ENCODE measurements at regions not wholly inside any gene's neighbourhood (a gene's known extent, or its start where the extent isn't known, plus 50 kb on each side); places are given as distances from the start of the nearest gene placed in this dataset.

- no peak for TF ChIP-seq CTCF (IDR thresholded peaks at IDR 0.05; ENCODE audit: low read depth, low read length)
- no peak overlapping the region for H3K4me3 ChIP-seq (replicated peaks in 1 of 2; ENCODE audit: low read depth in 2 of 2, low read length in 2 of 2)
- DNase-seq (ENCODE audit: low read depth in 2 of 2): no peak
These were observed 250.8 kb upstream of the MBL2 start for GRCh38 chr10:53023411-53023810.

DNA sequence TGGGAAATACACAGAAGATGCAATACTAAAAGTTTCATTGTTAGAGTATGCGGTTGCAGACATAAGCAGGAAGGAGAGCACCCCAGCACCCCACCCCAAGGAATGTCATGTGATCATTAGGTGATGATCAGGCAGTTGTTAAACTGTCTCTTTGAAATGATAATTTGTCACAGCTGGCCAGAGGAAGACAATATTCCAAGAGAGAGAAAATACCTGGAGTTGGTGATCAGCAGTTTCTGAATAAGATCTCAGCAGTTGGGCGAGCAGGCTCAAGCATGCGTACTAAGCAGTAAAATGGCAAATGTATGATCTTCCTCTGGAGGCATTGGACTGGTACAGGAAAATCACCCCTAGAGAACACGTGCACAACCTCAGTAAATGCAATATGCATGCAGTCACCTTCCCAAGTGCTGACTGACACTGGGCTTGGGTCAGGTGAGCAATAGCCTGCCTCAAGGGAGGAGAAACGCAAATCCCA, 250.1 kb upstream of the MBL2 start:
- TF ChIP-seq CTCF (IDR thresholded peaks at IDR 0.05; ENCODE audit: low read depth, low read length): no peak
- no peak overlapping the region for H3K4me3 ChIP-seq (replicated peaks in 1 of 2; ENCODE audit: low read depth in 2 of 2, low read length in 2 of 2)
- no peak for DNase-seq (ENCODE audit: low read depth in 2 of 2)

- TF ChIP-seq CTCF (IDR thresholded peaks at IDR 0.05; ENCODE audit: low read depth, low read length): no peak
- DNase-seq (ENCODE audit: low read depth in 2 of 2): no peak
- H3K4me3 ChIP-seq (replicated peaks in 1 of 2; ENCODE audit: low read depth in 2 of 2, low read length in 2 of 2): no peak overlapping the region
These were observed 240.7 kb upstream of the MBL2 start for GRCh38 chr10:53013201-53013810.

DNA sequence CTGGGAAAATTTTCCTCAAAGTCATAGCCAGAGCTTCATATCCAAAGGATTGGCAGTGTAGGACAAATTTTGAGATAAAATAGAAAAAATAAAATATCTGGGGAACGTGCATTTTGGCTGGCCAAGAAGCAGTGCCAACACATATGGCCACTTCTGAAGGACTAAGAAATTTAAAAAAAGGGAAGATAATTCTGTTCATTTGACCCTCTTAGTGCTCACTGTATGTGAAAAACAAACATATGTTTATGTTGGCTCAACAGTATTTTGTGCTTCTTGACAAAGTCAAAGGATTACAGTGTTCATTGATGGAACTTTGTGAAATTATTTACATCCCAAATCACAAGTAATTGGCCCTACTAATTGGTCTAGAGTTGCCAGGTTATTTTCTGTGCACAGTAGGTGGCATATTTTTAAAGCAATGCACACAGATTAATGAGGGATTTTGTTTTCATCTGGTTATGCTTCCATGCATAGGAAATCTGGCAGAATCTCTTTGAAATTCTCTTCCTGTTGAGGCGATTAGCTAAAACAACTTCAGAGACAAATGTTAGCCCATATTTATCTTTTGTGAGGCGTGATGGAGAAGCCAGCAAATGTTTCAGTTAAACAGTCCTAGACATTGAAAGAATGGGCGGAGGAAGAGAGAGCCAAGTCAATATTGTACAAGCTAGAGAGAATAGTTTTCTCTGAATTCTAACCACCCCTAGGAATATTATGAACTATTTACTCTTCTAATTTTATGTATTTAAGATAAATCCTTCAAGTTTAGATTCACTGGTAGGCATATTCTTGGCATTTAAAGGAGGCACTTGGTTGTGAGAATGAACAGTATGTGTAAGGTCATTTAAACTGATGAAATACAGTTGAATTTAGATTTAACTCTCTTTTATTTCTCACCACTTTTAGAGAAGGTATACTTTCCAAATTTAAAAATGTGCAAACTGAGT, 237.7 kb upstream of the MBL2 start:
- DNase-seq (ENCODE audit: low read depth in 2 of 2): no peak
- H3K4me3 ChIP-seq (replicated peaks in 1 of 2; ENCODE audit: low read depth in 2 of 2, low read length in 2 of 2): no peak overlapping the region
- no peak for TF ChIP-seq CTCF (IDR thresholded peaks at IDR 0.05; ENCODE audit: low read depth, low read length)

- no peak for DNase-seq (ENCODE audit: low read depth in 2 of 2)
- no peak for TF ChIP-seq CTCF (IDR thresholded peaks at IDR 0.05; ENCODE audit: low read depth, low read length)
- H3K4me3 ChIP-seq (replicated peaks in 1 of 2; ENCODE audit: low read depth in 2 of 2, low read length in 2 of 2): no peak overlapping the region
These were observed 234.9 kb upstream of the MBL2 start for GRCh38 chr10:53007527-53007842.

GRCh38 chr10:53006663-53007526, 234.3 kb upstream of the MBL2 start:
- no peak overlapping the region for H3K4me3 ChIP-seq (replicated peaks in 1 of 2; ENCODE audit: low read depth in 2 of 2, low read length in 2 of 2)
- no peak for TF ChIP-seq CTCF (IDR thresholded peaks at IDR 0.05; ENCODE audit: low read depth, low read length)
- DNase-seq (ENCODE audit: low read depth in 2 of 2): no peak

Data from cardiac fibroblast (primary cell).